ENCODE measurements at regions not wholly inside any gene's neighbourhood (a gene's known extent, or its start where the extent isn't known, plus 50 kb on each side); places are given as distances from the start of the nearest gene placed in this dataset.
"Not testable (repeated sequence)": the region's sequence is repeated elsewhere in the genome, so short reads cannot be mapped to it uniquely, and the experiment has no call there.

GRCh38 chr6:27542485-27542884 is 69.6 kb upstream of the ZNF184 start:
- no peak for TF ChIP-seq CTCF (conservative IDR thresholded peaks at IDR 0.05; ENCODE audit: low read depth, low read length)
- no peak for DNase-seq (ENCODE audit: low read depth)
- H3K4me3 ChIP-seq (ENCODE audit: low read length), result no peak overlapping the region

GRCh38 chr6:27541933-27542297 is 69.0 kb upstream of the ZNF184 start:
- TF ChIP-seq CTCF (conservative IDR thresholded peaks at IDR 0.05; ENCODE audit: low read depth, low read length), result no peak
- no peak for DNase-seq (ENCODE audit: low read depth)

GRCh38 chr6:27541212-27541932 is 68.5 kb upstream of the ZNF184 start:
- TF ChIP-seq CTCF (conservative IDR thresholded peaks at IDR 0.05; ENCODE audit: low read depth, low read length), result no peak
- no peak overlapping the region for H3K4me3 ChIP-seq (ENCODE audit: low read length)
- no peak for DNase-seq (ENCODE audit: low read depth)

More at GRCh38 chr6:27541933-27542297, 69.0 kb upstream of the ZNF184 start:
- H3K4me3 ChIP-seq (ENCODE audit: low read length), result no peak overlapping the region

GRCh38 chr6:27539551-27539950 is 66.6 kb upstream of the ZNF184 start:
- H3K4me3 ChIP-seq (ENCODE audit: low read length), result no peak overlapping the region
- TF ChIP-seq CTCF (conservative IDR thresholded peaks at IDR 0.05; ENCODE audit: low read depth, low read length), result no peak
- no peak for DNase-seq (ENCODE audit: low read depth)

- DNase-seq (ENCODE audit: low read depth), result peak; percentile 11
- no peak overlapping the region for H3K4me3 ChIP-seq (ENCODE audit: low read length)
- TF ChIP-seq CTCF (conservative IDR thresholded peaks at IDR 0.05; ENCODE audit: low read depth, low read length), result no peak
Observed at GRCh38 chr6:27532820-27533538, 60.1 kb upstream of the ZNF184 start.

- no peak overlapping the region for H3K4me3 ChIP-seq (ENCODE audit: low read length)
- DNase-seq (ENCODE audit: low read depth), result no peak
- no peak for TF ChIP-seq CTCF (conservative IDR thresholded peaks at IDR 0.05; ENCODE audit: low read depth, low read length)
Observed at GRCh38 chr6:27531772-27532459, 59.0 kb upstream of the ZNF184 start.

GRCh38 chr6:27529796-27530195 is 56.9 kb upstream of the ZNF184 start:
- not testable (repeated sequence) for DNase-seq (ENCODE audit: low read depth); H3K4me3 ChIP-seq (ENCODE audit: low read length)

All from retinal pigment epithelial cell (primary cell).